ENCODE measurements at regions not wholly inside any gene's neighbourhood (a gene's known extent, or its start where the extent isn't known, plus 50 kb on each side); places are given as distances from the start of the nearest gene placed in this dataset.

GRCh38 chr15:46328821-46329220 is 694.0 kb downstream of the SQOR start:
- H3K36me3 ChIP-seq (ENCODE audit: insufficient read depth, low read length) = no peaks in the 10 kb centered on the region
- no peaks in the 10 kb centered on the region for H3K36me3 Mint-ChIP-seq
- no peaks in the 10 kb centered on the region for H3K27me3 ChIP-seq (ENCODE audit: insufficient read depth, low read length)
- ChIA-PET POLR2A (ENCODE audit: partially characterized antibody) (no interaction called here), CTCF (ENCODE audit: partially characterized antibody) (no interaction called here)
- H3K4me3 ChIP-seq (ENCODE audit: low read length in 2 of 2) = no peak overlapping the region
- no peaks in the 10 kb centered on the region for H3K9me3 ChIP-seq (ENCODE audit: control insufficient read depth in 1 of 2, low read length in 2 of 2)
- H3K27ac ChIP-seq (ENCODE audit: low read depth, low read length) = no peak overlapping the region
- intact Hi-C loops (cut with micrococcal nuclease) = no loop called here
- H3K4me1 Mint-ChIP-seq = no peaks in the 10 kb centered on the region
- no peak overlapping the region for H3K4me3 Mint-ChIP-seq
- H3K27me3 Mint-ChIP-seq = peaks cover 0 to 2% of the 10 kb centered on the region in 2 donors
- no peaks in the 10 kb centered on the region for H3K4me1 ChIP-seq (ENCODE audit: insufficient read depth, low read length)
- H3K27ac Mint-ChIP-seq = no peak overlapping the region
- no peak for DNase-seq
- H3K9me3 Mint-ChIP-seq = peaks cover 0 to 3% (median 0%) of the 10 kb centered on the region in 8 donors

GRCh38 chr15:46329876-46330275 is 695.0 kb downstream of the SQOR start:
- ChIA-PET POLR2A (ENCODE audit: partially characterized antibody) (no interaction called here), CTCF (ENCODE audit: partially characterized antibody) (no interaction called here)
- intact Hi-C loops (cut with micrococcal nuclease) = no loop called here
- no peaks in the 10 kb centered on the region for H3K36me3 ChIP-seq (ENCODE audit: insufficient read depth, low read length)
- H3K27me3 ChIP-seq (ENCODE audit: insufficient read depth, low read length) = no peaks in the 10 kb centered on the region
- no peak for DNase-seq
- H3K27ac Mint-ChIP-seq = no peak overlapping the region
- H3K36me3 Mint-ChIP-seq = no peaks in the 10 kb centered on the region
- H3K4me1 Mint-ChIP-seq = no peaks in the 10 kb centered on the region
- H3K4me1 ChIP-seq (ENCODE audit: insufficient read depth, low read length) = no peaks in the 10 kb centered on the region
- no peaks in the 10 kb centered on the region for H3K9me3 ChIP-seq (ENCODE audit: control insufficient read depth in 1 of 2, low read length in 2 of 2)
- no peak overlapping the region for H3K27ac ChIP-seq (ENCODE audit: low read depth, low read length)
- H3K27me3 Mint-ChIP-seq = peaks cover 0 to 2% of the 10 kb centered on the region in 2 donors
- no peak overlapping the region for H3K4me3 Mint-ChIP-seq
- no peak overlapping the region for H3K4me3 ChIP-seq (ENCODE audit: low read length in 2 of 2)
- H3K9me3 Mint-ChIP-seq = peaks cover 0 to 3% (median 0%) of the 10 kb centered on the region in 8 donors

- ChIA-PET POLR2A (ENCODE audit: partially characterized antibody) (no interaction called here), CTCF (ENCODE audit: partially characterized antibody) (no interaction called here)
- Histone ChIP-seq H3K36me3 (ENCODE audit: insufficient read depth, low read length) (no peaks in the 10 kb centered on the region), H3K9me3 (ENCODE audit: control insufficient read depth in 1 of 2, low read length in 2 of 2) (no peaks in the 10 kb centered on the region), H3K27ac (ENCODE audit: low read depth, low read length) (no peak overlapping the region), H3K4me1 (ENCODE audit: insufficient read depth, low read length) (no peaks in the 10 kb centered on the region), H3K4me3 (ENCODE audit: low read length in 2 of 2) (no peak overlapping the region), H3K27me3 (ENCODE audit: insufficient read depth, low read length) (no peaks in the 10 kb centered on the region)
- no peak for DNase-seq
- H3K27me3 Mint-ChIP-seq = peaks cover 0 to 2% of the 10 kb centered on the region in 2 donors
- H3K27ac Mint-ChIP-seq = no peak overlapping the region
- peaks cover 0 to 9% (median 0%) of the 10 kb centered on the region in 8 donors for H3K9me3 Mint-ChIP-seq
- no peak overlapping the region for H3K4me3 Mint-ChIP-seq
- intact Hi-C loops (cut with micrococcal nuclease) = no loop called here
- no peaks in the 10 kb centered on the region for H3K4me1 Mint-ChIP-seq
- no peaks in the 10 kb centered on the region for H3K36me3 Mint-ChIP-seq
These were observed 696.7 kb downstream of the SQOR start for GRCh38 chr15:46331546-46331945.

- intact Hi-C loops (cut with micrococcal nuclease) = no loop called here
- POLR2A ChIA-PET (ENCODE audit: partially characterized antibody) = no interaction called here
- Histone ChIP-seq H3K36me3 (ENCODE audit: insufficient read depth, low read length) (no peaks in the 10 kb centered on the region), H3K27ac (ENCODE audit: low read depth, low read length) (no peak overlapping the region), H3K4me1 (ENCODE audit: insufficient read depth, low read length) (no peaks in the 10 kb centered on the region), H3K4me3 (ENCODE audit: low read length in 2 of 2) (no peak overlapping the region), H3K9me3 (ENCODE audit: control insufficient read depth in 1 of 2, low read length in 2 of 2) (no peaks in the 10 kb centered on the region), H3K27me3 (ENCODE audit: insufficient read depth, low read length) (no peaks in the 10 kb centered on the region)
- H3K4me1 Mint-ChIP-seq = no peaks in the 10 kb centered on the region
- H3K9me3 Mint-ChIP-seq = peaks cover 0 to 8% (median 0%) of the 10 kb centered on the region in 8 donors
- H3K27me3 Mint-ChIP-seq = no peaks in the 10 kb centered on the region
- H3K27ac Mint-ChIP-seq = no peak overlapping the region
- no peak for DNase-seq
- CTCF ChIA-PET (ENCODE audit: partially characterized antibody) = no interaction called here
- H3K4me3 Mint-ChIP-seq = no peak overlapping the region
- H3K36me3 Mint-ChIP-seq = no peaks in the 10 kb centered on the region
These were observed 708.5 kb downstream of the SQOR start for GRCh38 chr15:46343196-46343935.

- Histone ChIP-seq H3K27me3 (ENCODE audit: insufficient read depth, low read length) (no peaks in the 10 kb centered on the region), H3K9me3 (ENCODE audit: control insufficient read depth in 1 of 2, low read length in 2 of 2) (no peaks in the 10 kb centered on the region), H3K4me3 (ENCODE audit: low read length in 2 of 2) (no peak overlapping the region), H3K36me3 (ENCODE audit: insufficient read depth, low read length) (no peaks in the 10 kb centered on the region), H3K27ac (ENCODE audit: low read depth, low read length) (no peak overlapping the region), H3K4me1 (ENCODE audit: insufficient read depth, low read length) (no peaks in the 10 kb centered on the region)
- no peak for DNase-seq
- H3K36me3 Mint-ChIP-seq = no peaks in the 10 kb centered on the region
- no peak overlapping the region for H3K27ac Mint-ChIP-seq
- CTCF ChIA-PET (ENCODE audit: partially characterized antibody) = no interaction called here
- H3K27me3 Mint-ChIP-seq = no peaks in the 10 kb centered on the region
- POLR2A ChIA-PET (ENCODE audit: partially characterized antibody) = no interaction called here
- H3K9me3 Mint-ChIP-seq = peaks cover 0 to 7% (median 0%) of the 10 kb centered on the region in 8 donors
- H3K4me3 Mint-ChIP-seq = no peak overlapping the region
- H3K4me1 Mint-ChIP-seq = no peaks in the 10 kb centered on the region
- intact Hi-C loops (cut with micrococcal nuclease) = no loop called here
These were observed 709.4 kb downstream of the SQOR start for GRCh38 chr15:46344115-46344724.

- H3K9me3 ChIP-seq (ENCODE audit: control insufficient read depth in 1 of 2, low read length in 2 of 2) = no peaks in the 10 kb centered on the region
- no peak overlapping the region for H3K4me3 ChIP-seq (ENCODE audit: low read length in 2 of 2)
- H3K27me3 ChIP-seq (ENCODE audit: insufficient read depth, low read length) = no peaks in the 10 kb centered on the region
- no peak overlapping the region for H3K27ac ChIP-seq (ENCODE audit: low read depth, low read length)
- H3K36me3 ChIP-seq (ENCODE audit: insufficient read depth, low read length) = no peaks in the 10 kb centered on the region
- no peak overlapping the region for H3K4me3 Mint-ChIP-seq
- intact Hi-C loops (cut with micrococcal nuclease) = no loop called here
- H3K9me3 Mint-ChIP-seq = peaks cover 0 to 7% (median 0%) of the 10 kb centered on the region in 8 donors
- H3K36me3 Mint-ChIP-seq = no peaks in the 10 kb centered on the region
- no peak overlapping the region for H3K27ac Mint-ChIP-seq
- CTCF ChIA-PET (ENCODE audit: partially characterized antibody) = no interaction called here
- H3K27me3 Mint-ChIP-seq = no peaks in the 10 kb centered on the region
- H3K4me1 Mint-ChIP-seq = no peaks in the 10 kb centered on the region
- no peak for DNase-seq
- no peaks in the 10 kb centered on the region for H3K4me1 ChIP-seq (ENCODE audit: insufficient read depth, low read length)
- POLR2A ChIA-PET (ENCODE audit: partially characterized antibody) = no interaction called here
These were observed 710.1 kb downstream of the SQOR start for GRCh38 chr15:46344915-46345314.

- no peaks in the 10 kb centered on the region for H3K36me3 Mint-ChIP-seq
- ChIA-PET POLR2A (ENCODE audit: partially characterized antibody) (no interaction called here), CTCF (ENCODE audit: partially characterized antibody) (no interaction called here)
- no peak overlapping the region for H3K4me3 ChIP-seq (ENCODE audit: low read length in 2 of 2)
- peaks cover 0 to 13% (median 7%) of the 10 kb centered on the region in 8 donors for H3K9me3 Mint-ChIP-seq
- H3K27me3 Mint-ChIP-seq = no peaks in the 10 kb centered on the region
- no peaks in the 10 kb centered on the region for H3K27me3 ChIP-seq (ENCODE audit: insufficient read depth, low read length)
- no peak overlapping the region for H3K27ac ChIP-seq (ENCODE audit: low read depth, low read length)
- intact Hi-C loops (cut with micrococcal nuclease) = no loop called here
- DNase-seq = no peak
- no peaks in the 10 kb centered on the region for H3K4me1 Mint-ChIP-seq
- no peak overlapping the region for H3K27ac Mint-ChIP-seq
- no peak overlapping the region for H3K4me3 Mint-ChIP-seq
- no peaks in the 10 kb centered on the region for H3K9me3 ChIP-seq (ENCODE audit: control insufficient read depth in 1 of 2, low read length in 2 of 2)
- H3K36me3 ChIP-seq (ENCODE audit: insufficient read depth, low read length) = no peaks in the 10 kb centered on the region
- H3K4me1 ChIP-seq (ENCODE audit: insufficient read depth, low read length) = no peaks in the 10 kb centered on the region
These were observed 719.6 kb downstream of the SQOR start for GRCh38 chr15:46354443-46354842.
